ENCODE measurements at regions not wholly inside any gene's neighbourhood (a gene's known extent, or its start where the extent isn't known, plus 50 kb on each side); places are given as distances from the start of the nearest gene placed in this dataset.

GRCh38 chr7:12518920-12519681 is 51.4 kb upstream of the SCIN start:
- DNase-seq (ENCODE audit: low read depth): no peak

- no peak for DNase-seq (ENCODE audit: low read depth)
Measured at GRCh38 chr7:12519682-12520009, 50.9 kb upstream of the SCIN start.
